Liver (tissue), 8 donors: ENCODE measurements at regions not wholly inside any gene's neighbourhood (a gene's known extent, or its start where the extent isn't known, plus 50 kb on each side); places are given as distances from the start of the nearest gene placed in this dataset.
"Not testable (repeated sequence)": the region's sequence is repeated elsewhere in the genome, so short reads cannot be mapped to it uniquely, and the experiment has no call there.

Experiments
- DNase-seq: peaks from one replicate; pipeline ENCODE4 v3.0.0-alpha.2; 2017; ENCODE audit warnings: low spot score
- H3K27ac ChIP-seq, 2 donors: one replicate each; pipeline ENCODE4 v1.7.0; 2013; ENCODE audit warnings: inconsistent platforms in 2 of 2, low read length in 2 of 2, control low read depth in 1 of 2, low read depth in 1 of 2, mild to moderate bottlenecking in 1 of 2
- H3K27me3 ChIP-seq, 4 donors: one replicate each; pipeline versions ENCODE4 v1.6.1 to v1.7.0; 2013; ENCODE audit warnings: low read length in 3 of 4, inconsistent platforms in 1 of 4, mild to moderate bottlenecking in 1 of 4, moderate library complexity in 1 of 4; ENCODE audit not compliant: control insufficient read depth in 4 of 4, insufficient read depth in 4 of 4
- H3K36me3 ChIP-seq, 4 donors: one replicate each; pipeline versions ENCODE4 v1.6.1 to v1.7.0; 2013; ENCODE audit warnings: low read length in 3 of 4, mild to moderate bottlenecking in 3 of 4, low read depth in 1 of 4, moderate library complexity in 1 of 4; ENCODE audit not compliant: control insufficient read depth in 4 of 4, insufficient read depth in 3 of 4
- H3K4me1 ChIP-seq, 4 donors: one replicate each; pipeline versions ENCODE4 v1.6.1 to v1.7.0; 2013; ENCODE audit warnings: low read length in 3 of 4, mild to moderate bottlenecking in 3 of 4, moderate library complexity in 1 of 4; ENCODE audit not compliant: control insufficient read depth in 4 of 4, insufficient read depth in 4 of 4
- H3K4me3 ChIP-seq, 3 donors: one replicate each; pipeline versions ENCODE4 v1.6.1 to v1.7.0; 2013; ENCODE audit warnings: low read length in 3 of 3, control low read depth in 1 of 3, low read depth in 1 of 3, mild to moderate bottlenecking in 1 of 3
- H3K9ac ChIP-seq, 2 donors: one replicate each; pipeline ENCODE4 v1.7.0; 2013; ENCODE audit warnings: low read length in 2 of 2, mild to moderate bottlenecking in 2 of 2, moderate library complexity in 2 of 2, control low read depth in 1 of 2, low read depth in 1 of 2
- H3K9me3 ChIP-seq, 4 donors: one replicate each; pipeline versions ENCODE4 v1.6.1 to v1.7.0; 2013; ENCODE audit warnings: low read length in 3 of 4; ENCODE audit not compliant: control insufficient read depth in 4 of 4
- ATF3 ChIP-seq: IDR thresholded peaks from 2 replicates; pipeline ENCODE4 v1.6.1; 2016; ENCODE audit warnings: antibody characterized with exemption
- FOXA2 ChIP-seq: IDR thresholded peaks from 2 replicates; pipeline ENCODE4 v1.6.1; 2016; ENCODE audit warnings: antibody characterized with exemption
- GABPA ChIP-seq, 2 donors: IDR thresholded peaks in 1 of 2; conservative IDR thresholded peaks in 1 of 2; 2 replicates each; pipeline ENCODE4 v1.6.1; 2016; ENCODE audit warnings: antibody characterized with exemption in 2 of 2, mild to moderate bottlenecking in 1 of 2, moderate library complexity in 1 of 2
- HNF4A ChIP-seq, 2 donors: conservative IDR thresholded peaks; 2 replicates each; pipeline ENCODE4 v1.6.1; 2016; ENCODE audit warnings: antibody characterized with exemption in 2 of 2, mild to moderate bottlenecking in 2 of 2
- JUND ChIP-seq, 2 donors: IDR thresholded peaks; 2 replicates each; pipeline ENCODE4 v1.6.1; 2016; ENCODE audit warnings: antibody characterized with exemption in 2 of 2
- MAX ChIP-seq: IDR thresholded peaks from 2 replicates; pipeline ENCODE4 v1.6.1; 2016; ENCODE audit warnings: antibody characterized with exemption
- NR2F2 ChIP-seq: IDR thresholded peaks from 2 replicates; pipeline ENCODE4 v1.6.1; 2016; ENCODE audit warnings: antibody characterized with exemption
- SP1 ChIP-seq: IDR thresholded peaks from 2 replicates; pipeline ENCODE4 v1.6.1; 2018; ENCODE audit warnings: antibody characterized with exemption, mild to moderate bottlenecking
- TAF1 ChIP-seq: conservative IDR thresholded peaks from 2 replicates; pipeline ENCODE4 v1.6.1; 2016; ENCODE audit warnings: antibody characterized with exemption, mild to moderate bottlenecking
- WGBS: extraction: QIAGEN DNeasy Blood & Tissue Kit; methylation state at CpG from one replicate; pipeline ENCODE4 v1.1.7; 2013; 5-methylcytosine and 5-hydroxymethylcytosine counted together
- TF ChIP-seq, protein P1 (sequence below): IDR thresholded peaks from 2 replicates; pipeline ENCODE4 v1.6.1; 2016; ENCODE audit warnings: antibody characterized with exemption, mild to moderate bottlenecking
- TF ChIP-seq, protein P2 (sequence below): fragments of 150-350 bp; IDR thresholded peaks from 2 replicates; pipeline ENCODE4 v1.5.1; 2017; ENCODE audit warnings: improper control_type of control experiment, low read depth, low read length; ENCODE audit not compliant: missing input control
- donor health status: healthy.
- donor health status: healthy.
- donor health status: healthy.
- donor health status: healthy.
- donor health status: healthy.

GRCh38 chrX:106286053-106286650 is 118.0 kb downstream of the PWWP3B start:
- no peak for DNase-seq
- no peaks in the 10 kb centered on the region for H3K9me3 ChIP-seq
- H3K27ac ChIP-seq = no peak overlapping the region
- TF ChIP-seq MAX = no peak
- H3K36me3 ChIP-seq = no peaks in the 10 kb centered on the region
- no peaks in the 10 kb centered on the region for H3K27me3 ChIP-seq
- no peaks in the 10 kb centered on the region for H3K4me1 ChIP-seq
- WGBS = 34% methylated on average over 1 of the region's 1 CpG
- H3K4me3 ChIP-seq = no peak overlapping the region
- no peak overlapping the region for H3K9ac ChIP-seq

GRCh38 chrX:106290778-106291177 is 122.7 kb downstream of the PWWP3B start:
- DNase-seq, H3K4me3 ChIP-seq, H3K9ac ChIP-seq, H3K27ac ChIP-seq, H3K4me1 ChIP-seq, H3K9me3 ChIP-seq, H3K27me3 ChIP-seq, H3K36me3 ChIP-seq: not testable (repeated sequence)
- no CpG with 5 or more reads among the region's 5 CpGs for WGBS

- H3K27me3 ChIP-seq, H3K36me3 ChIP-seq, H3K4me3 ChIP-seq, H3K4me1 ChIP-seq, H3K9ac ChIP-seq, DNase-seq, H3K27ac ChIP-seq, H3K9me3 ChIP-seq: not testable (repeated sequence)
- no CpG with 5 or more reads among the region's 9 CpGs for WGBS
Measured at GRCh38 chrX:106291779-106292390, 123.8 kb downstream of the PWWP3B start.

GRCh38 chrX:106300239-106300638 is 132.1 kb downstream of the PWWP3B start:
- Histone ChIP-seq H3K27ac (no peak overlapping the region), H3K27me3 (peaks cover 0 to 2% (median 0%) of the 10 kb centered on the region in 4 donors), H3K36me3 (no peaks in the 10 kb centered on the region), H3K4me1 (no peaks in the 10 kb centered on the region), H3K4me3 (no peak overlapping the region), H3K9me3 (no peaks in the 10 kb centered on the region), H3K9ac (no peak overlapping the region)
- DNase-seq = no peak
- 87% methylated on average over 2 of the region's 2 CpGs for WGBS
- TF ChIP-seq ATF3 (no peak), JUND (IDR thresholded peaks at IDR 0.05) (no peak), TAF1 (no peak), GABPA (IDR thresholded peaks at IDR 0.05 in 1 of 2, conservative IDR thresholded peaks at IDR 0.05 in 1 of 2) (no peak), MAX (no peak), HNF4A (conservative IDR thresholded peaks at IDR 0.05) (no peak)

GRCh38 chrX:106300656-106301055 is 132.6 kb downstream of the PWWP3B start:
- Histone ChIP-seq H3K36me3 (no peaks in the 10 kb centered on the region), H3K4me1 (no peaks in the 10 kb centered on the region), H3K4me3 (no peak overlapping the region), H3K9ac (no peak overlapping the region), H3K27ac (no peak overlapping the region), H3K27me3 (peaks cover 0 to 2% (median 0%) of the 10 kb centered on the region in 4 donors), H3K9me3 (no peaks in the 10 kb centered on the region)
- no peak for DNase-seq
- 58% methylated on average over 3 of the region's 3 CpGs for WGBS
- TF ChIP-seq FOXA2 (no peak), ATF3 (no peak), NR2F2 (no peak), SP1 (no peak), GABPA (IDR thresholded peaks at IDR 0.05 in 1 of 2, conservative IDR thresholded peaks at IDR 0.05 in 1 of 2) (no peak)
- TF ChIP-seq, protein P1, sequence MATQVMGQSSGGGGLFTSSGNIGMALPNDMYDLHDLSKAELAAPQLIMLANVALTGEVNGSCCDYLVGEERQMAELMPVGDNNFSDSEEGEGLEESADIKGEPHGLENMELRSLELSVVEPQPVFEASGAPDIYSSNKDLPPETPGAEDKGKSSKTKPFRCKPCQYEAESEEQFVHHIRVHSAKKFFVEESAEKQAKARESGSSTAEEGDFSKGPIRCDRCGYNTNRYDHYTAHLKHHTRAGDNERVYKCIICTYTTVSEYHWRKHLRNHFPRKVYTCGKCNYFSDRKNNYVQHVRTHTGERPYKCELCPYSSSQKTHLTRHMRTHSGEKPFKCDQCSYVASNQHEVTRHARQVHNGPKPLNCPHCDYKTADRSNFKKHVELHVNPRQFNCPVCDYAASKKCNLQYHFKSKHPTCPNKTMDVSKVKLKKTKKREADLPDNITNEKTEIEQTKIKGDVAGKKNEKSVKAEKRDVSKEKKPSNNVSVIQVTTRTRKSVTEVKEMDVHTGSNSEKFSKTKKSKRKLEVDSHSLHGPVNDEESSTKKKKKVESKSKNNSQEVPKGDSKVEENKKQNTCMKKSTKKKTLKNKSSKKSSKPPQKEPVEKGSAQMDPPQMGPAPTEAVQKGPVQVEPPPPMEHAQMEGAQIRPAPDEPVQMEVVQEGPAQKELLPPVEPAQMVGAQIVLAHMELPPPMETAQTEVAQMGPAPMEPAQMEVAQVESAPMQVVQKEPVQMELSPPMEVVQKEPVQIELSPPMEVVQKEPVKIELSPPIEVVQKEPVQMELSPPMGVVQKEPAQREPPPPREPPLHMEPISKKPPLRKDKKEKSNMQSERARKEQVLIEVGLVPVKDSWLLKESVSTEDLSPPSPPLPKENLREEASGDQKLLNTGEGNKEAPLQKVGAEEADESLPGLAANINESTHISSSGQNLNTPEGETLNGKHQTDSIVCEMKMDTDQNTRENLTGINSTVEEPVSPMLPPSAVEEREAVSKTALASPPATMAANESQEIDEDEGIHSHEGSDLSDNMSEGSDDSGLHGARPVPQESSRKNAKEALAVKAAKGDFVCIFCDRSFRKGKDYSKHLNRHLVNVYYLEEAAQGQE = no peak
- TF ChIP-seq, protein P2, sequence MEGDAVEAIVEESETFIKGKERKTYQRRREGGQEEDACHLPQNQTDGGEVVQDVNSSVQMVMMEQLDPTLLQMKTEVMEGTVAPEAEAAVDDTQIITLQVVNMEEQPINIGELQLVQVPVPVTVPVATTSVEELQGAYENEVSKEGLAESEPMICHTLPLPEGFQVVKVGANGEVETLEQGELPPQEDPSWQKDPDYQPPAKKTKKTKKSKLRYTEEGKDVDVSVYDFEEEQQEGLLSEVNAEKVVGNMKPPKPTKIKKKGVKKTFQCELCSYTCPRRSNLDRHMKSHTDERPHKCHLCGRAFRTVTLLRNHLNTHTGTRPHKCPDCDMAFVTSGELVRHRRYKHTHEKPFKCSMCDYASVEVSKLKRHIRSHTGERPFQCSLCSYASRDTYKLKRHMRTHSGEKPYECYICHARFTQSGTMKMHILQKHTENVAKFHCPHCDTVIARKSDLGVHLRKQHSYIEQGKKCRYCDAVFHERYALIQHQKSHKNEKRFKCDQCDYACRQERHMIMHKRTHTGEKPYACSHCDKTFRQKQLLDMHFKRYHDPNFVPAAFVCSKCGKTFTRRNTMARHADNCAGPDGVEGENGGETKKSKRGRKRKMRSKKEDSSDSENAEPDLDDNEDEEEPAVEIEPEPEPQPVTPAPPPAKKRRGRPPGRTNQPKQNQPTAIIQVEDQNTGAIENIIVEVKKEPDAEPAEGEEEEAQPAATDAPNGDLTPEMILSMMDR = no peak
